ENCODE measurements at regions not wholly inside any gene's neighbourhood (a gene's known extent, or its start where the extent isn't known, plus 50 kb on each side); places are given as distances from the start of the nearest gene placed in this dataset.
"Not testable (repeated sequence)": the region's sequence is repeated elsewhere in the genome, so short reads cannot be mapped to it uniquely, and the experiment has no call there.

DNA sequence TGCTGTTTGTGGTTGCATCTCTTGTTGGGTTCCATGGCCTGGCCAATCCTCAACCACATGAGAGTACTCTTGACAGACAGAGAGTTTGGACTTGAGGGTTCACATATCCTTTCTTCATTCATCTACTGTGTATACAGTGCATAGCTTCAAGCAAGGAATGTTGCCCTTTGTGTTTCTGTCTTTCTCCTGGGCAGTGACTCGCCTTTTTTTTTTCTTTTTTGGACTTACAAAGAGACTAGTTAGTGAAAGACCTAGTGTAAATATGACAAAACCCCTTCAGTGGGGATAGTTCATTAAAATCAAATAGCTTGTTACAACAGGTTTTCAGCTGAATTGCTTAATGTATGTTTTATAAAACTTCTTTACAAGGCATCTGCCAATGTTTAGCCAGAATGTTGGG lies 290.2 kb downstream of the FGFR2 start:
- DNase-seq = no peak

DNA sequence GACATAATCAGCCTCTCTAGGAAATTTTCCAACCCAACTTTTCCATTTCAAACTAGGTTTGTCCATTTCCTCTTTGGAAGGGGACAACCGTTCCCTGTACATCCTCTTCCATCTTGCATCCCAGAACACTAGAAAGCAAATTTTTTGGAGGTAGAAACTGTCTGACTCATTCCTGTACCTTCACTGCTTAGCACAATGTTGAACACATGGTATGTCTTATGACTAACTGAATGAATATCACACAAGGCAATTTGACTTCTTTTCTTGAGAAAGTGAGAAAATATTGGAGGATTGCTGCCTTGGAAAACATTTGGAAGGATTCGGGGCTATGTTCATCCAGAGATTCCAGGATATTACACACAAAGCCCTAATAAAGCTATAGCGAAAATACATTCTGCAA lies 289.1 kb downstream of the FGFR2 start:
- no peak for DNase-seq

DNA sequence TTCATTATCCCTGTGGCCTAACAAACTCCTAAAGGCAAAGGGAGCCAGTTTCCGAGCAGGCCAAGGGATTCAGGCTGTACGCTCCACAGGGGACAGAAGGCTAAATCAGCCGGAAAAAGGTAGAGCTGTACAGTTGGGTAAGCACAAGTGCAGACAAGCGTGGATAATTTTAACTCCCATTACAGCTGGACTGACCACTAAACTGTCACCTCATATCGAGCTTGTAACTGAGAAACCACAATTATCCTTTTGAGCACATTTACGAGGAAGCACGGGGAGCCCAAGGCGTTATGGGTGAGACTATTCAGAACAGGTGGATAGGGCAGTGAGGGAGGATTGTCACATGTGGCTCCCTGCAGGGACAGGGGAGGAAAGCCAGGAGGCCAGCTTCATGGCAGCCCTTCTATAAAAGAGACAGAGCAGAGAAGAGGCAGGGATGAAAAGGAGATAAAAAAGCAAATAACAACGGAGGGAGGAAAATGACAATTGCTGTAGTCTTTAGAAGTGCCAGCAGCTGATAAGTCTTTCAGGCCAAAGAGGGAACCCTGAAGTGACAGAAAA lies 288.0 kb downstream of the FGFR2 start:
- no peak for DNase-seq

- DNase-seq = no peak
These were observed 286.3 kb downstream of the FGFR2 start for GRCh38 chr10:121311812-121312443.

GRCh38 chr10:121312587-121312986 lies 285.7 kb downstream of the FGFR2 start:
- DNase-seq = no peak

- DNase-seq = no peak
These were observed 284.9 kb downstream of the FGFR2 start for GRCh38 chr10:121313119-121313875.

GRCh38 chr10:121316432-121316831 lies 281.8 kb downstream of the FGFR2 start:
- no peak for DNase-seq

- no peak for DNase-seq
These were observed 280.9 kb downstream of the FGFR2 start for GRCh38 chr10:121317374-121317773.

DNA sequence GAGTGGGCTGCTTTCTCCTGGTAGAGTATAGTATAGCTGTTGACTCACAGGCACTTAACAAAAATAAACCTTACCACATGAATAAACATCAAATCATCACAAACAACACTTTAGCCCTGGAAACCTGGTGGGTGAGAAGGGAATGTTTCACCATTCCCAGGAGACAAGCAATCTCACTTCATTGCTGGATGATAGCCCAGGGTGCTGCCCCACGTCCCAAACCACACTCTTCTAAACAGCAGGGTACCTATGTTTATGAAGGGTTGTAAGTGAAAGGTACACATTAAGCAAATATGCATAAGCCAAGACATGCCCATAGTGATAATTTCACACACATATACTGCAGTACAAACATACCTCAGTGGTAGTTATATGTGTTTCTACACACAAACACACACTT lies 276.2 kb downstream of the FGFR2 start:
- DNase-seq = no peak

DNA sequence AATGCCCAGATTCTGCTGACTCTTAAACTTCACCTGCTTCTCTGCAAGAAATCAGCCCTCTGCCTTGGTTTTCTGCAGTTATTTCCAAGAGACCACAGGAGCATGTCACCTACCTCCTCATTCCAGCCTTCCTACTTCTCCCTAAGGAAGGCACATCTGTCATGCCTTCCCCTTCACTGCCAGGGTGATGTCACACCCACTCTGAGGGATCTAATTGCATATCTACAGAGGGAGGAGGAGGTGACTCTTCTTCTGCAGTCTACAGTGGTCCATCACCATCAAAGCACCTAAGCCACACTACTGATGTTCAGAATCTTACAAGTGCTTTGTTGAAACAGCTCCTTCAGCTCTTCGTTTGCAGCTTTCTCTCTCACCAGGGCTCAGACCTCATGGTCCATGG lies 275.5 kb downstream of the FGFR2 start:
- DNase-seq = no peak

- DNase-seq = no peak
These were observed 274.8 kb downstream of the FGFR2 start for GRCh38 chr10:121323443-121323842.

- DNase-seq = no peak
These were observed 273.5 kb downstream of the FGFR2 start for GRCh38 chr10:121324678-121325213.

DNA sequence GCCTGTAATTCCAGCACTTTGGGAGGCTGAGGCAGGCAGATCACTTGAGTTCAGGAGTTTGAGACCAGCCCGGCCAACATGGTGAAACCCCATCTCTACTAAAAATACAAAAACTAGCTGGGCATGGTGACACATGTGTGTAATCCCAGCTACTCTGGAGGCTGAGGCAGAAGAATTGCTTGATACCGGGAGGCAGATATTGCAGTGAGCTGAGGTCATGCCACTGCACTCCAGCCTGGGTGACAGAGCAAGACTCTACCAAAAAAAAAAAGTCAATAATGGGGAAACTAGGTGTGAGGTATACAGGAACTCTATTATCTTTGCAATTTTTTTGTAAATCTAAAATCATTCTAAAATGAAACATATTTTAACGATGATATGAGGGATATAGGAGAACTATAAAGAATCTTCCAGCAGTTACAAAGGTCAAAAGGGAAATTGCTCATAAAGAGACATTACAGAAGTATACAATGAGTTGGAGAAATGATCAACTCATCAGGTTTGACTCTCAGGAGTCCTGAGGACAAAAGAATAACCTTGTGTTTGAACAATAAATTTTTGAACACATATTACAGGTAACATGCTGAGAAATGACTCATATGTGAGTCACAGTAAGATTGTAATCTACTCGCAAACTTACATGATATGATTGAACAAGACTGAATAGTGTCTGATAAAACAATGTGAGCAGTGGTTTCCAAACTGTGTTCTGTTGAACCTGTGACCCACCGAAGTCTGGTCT lies 272.6 kb downstream of the FGFR2 start:
- no peak for DNase-seq

- DNase-seq = no peak
These were observed 271.3 kb downstream of the FGFR2 start for GRCh38 chr10:121326905-121327304.

- no peak for DNase-seq
These were observed 270.5 kb downstream of the FGFR2 start for GRCh38 chr10:121327727-121328126.

- DNase-seq = not testable (repeated sequence)
These were observed 268.6 kb downstream of the FGFR2 start for GRCh38 chr10:121329631-121330030.

DNA sequence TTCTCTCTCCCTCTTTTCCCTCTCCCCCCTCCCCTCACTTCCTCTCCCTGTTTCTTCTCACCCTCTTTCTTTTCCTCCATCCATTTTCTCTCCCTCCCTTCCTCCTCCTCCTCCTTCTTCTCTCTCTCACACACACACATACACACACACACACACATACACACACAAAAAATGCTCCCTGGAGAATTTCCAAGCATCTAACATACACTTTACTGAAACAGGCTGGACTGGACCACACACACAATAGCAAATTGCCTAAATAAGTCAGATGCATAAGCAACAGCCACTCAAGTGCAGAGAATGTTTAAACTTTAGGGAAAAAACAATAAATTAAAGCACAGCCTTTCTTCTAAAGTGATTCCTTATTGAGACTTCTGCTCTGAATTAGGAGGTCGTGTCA lies 267.7 kb downstream of the FGFR2 start:
- peak; percentile 13 for DNase-seq

DNA sequence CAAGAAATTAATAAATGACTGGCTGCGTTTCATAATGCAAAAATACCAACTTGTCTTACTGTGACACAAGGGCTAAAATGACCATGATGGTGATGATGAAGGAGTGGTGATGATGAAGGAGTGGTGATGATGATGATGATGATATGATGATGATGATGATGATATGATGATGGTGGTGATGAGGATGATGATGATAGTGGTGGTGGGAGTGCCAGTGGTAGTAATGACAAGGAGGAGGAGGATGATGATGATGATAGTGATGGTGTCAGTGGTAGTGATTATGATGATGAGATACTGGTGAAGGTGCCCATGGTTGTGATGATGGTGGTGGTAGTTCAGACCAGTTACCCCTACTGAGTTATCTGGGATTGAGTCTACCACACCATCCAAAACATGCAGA lies 265.9 kb downstream of the FGFR2 start:
- DNase-seq = no peak

DNA sequence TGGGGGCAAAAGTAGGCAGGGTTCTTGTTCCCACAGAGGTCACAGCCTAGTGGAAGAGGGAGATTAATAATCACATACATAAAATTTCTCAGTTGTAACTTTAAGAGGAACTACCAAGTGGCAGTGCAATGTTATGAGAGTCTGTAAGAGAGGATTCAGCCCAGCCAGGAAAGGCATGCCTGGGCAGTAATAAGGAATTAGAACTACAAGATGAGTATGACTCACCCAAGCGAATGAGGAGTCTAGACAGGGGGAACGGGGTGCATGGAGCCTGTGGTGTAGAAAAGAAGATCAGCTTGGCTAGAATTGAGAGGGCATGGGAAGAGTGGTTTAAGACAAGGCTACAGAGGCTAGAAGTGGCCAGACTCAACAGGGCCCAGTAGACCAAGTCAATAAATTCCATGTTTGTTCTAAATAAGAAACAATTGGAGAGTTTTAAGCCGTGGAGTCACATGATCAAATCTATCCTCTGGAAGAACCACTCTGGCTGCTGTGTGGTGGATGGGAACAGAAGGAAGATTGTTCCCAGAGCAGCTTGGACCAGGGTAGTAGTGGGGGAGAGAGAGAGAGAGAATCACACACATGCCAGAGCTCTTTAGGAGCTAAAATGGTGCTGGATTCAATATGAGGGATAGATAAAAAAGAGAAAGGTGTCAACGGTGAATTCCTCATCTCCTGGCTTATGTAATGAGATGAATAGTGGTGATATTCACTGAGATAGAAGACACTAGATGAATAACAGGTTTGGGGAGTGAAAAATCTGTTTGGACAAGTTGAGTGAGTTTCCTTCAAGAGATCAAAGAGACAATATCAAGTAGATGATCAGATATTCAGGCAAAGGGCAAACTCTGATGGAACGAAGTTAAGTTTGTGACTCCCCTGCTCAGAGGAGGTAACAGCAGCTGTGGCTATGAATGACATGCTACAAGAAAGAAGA lies 265.1 kb downstream of the FGFR2 start:
- DNase-seq = peak; percentile 14

DNA sequence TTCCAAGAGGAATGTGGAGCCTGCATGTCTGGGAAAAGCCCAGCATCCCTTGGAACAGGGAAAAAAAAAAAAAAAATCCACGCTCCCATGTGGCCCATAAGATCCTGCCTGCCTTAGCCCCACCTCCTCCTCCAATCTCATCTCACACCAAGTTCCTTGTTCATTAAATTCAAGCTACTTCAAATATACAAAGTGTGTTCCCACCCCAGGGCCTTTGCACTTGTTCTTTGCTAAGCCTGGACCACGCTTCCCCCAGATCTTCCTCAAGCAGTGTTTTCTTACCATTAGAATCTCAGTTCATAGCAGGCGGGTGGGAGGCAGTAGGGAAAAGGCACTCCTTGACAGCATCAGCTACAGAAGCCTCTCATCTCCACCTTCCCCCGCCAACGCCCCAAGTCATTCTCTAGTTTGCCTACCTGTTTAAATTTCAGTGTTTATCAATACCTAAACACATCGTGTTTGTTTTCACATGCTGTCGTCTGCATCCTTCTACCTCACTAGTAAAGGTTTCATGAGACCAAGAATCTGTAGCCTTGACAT lies 262.8 kb downstream of the FGFR2 start:
- no peak for DNase-seq

DNA sequence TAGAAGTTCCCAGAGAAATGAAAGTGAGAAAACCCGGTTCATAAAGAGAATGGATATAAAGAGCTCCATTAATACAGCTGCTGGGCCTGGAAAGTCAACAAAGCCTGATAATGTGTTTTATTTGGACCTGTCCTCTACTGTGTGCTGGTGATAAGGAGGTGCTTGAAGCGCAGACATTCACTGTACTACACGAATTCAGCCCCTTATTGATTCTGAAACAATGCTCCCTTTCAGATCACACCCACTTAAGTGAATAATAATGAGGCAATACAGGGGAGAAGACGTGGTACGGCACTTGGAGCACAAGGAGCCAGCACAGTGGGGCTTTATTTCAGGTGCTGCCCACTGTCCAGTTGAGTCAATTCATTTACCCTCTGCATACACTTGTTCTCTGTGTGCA lies 260.8 kb downstream of the FGFR2 start:
- DNase-seq = no peak
